IPS DF 19.7 (cell line): ENCODE measurements at regions not wholly inside any gene's neighbourhood (a gene's known extent, or its start where the extent isn't known, plus 50 kb on each side); places are given as distances from the start of the nearest gene placed in this dataset.
A peak's percentile ranks its signal among the peaks of the same experiment; 100 is the strongest.

Source experiments
- DNase-seq: peaks from one replicate; pipeline ENCODE4 v3.0.0-alpha.2; 2013; ENCODE audit warnings: low read depth, low spot score

GRCh38 chr3:95351158-95351557, 1288.3 kb downstream of the NSUN3 start:
- DNase-seq, result no peak

- DNase-seq, result no peak
Observed at GRCh38 chr3:95352471-95352870, 1289.6 kb downstream of the NSUN3 start.

DNA sequence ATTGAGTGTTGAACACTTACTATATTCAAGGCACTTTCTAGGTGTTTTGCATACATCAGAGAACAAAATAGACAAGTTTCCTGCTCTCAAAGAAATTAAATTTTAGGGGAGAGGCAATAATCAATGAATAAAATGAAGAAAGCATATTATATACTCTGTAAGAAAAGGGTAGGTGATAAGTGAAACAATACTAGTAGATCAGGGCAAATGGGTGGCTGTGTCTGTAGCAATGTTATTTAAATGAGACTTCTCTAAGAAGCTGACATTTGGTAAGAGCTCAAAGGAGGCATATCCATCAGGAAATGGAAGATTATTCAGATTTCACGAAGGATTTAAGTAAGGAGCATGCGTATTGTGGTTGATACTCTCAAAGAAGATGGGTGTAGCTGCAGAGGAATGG, 1291.6 kb downstream of the NSUN3 start:
- no peak for DNase-seq

DNA sequence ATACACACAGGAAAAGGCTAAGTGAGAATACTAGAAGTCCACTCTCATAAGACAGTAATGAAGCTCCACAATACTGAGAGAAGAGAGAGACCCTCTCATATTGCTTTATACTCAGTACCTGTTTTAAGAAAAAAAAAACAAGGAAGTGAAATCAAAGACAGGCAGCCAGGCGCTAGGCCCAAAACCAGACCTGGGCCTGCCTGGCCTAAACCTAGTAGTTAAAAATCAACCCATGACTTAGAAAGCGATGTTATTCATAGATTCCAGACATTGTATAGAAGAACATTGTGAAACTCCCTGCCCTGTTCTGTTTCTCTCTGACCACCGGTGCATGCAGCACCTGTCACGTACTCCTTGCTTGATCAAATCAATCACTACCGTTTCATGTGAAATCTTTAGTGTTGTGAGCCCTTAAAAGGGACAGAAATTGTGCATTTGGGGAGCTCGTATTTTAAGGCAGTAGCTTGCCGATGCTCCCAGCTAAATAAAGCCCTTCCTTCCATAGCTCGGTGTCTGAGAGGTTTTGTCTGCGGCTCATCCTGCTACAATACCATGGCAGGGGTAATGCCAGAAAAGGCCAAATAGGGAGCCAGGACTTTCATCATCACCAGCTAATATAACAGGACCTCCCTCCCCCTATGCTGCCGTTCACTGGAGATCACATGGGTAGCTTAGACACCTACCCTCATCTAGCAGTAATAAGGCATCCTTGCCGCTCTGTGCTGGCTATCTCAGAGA, 1294.1 kb downstream of the NSUN3 start:
- DNase-seq, result no peak

DNA sequence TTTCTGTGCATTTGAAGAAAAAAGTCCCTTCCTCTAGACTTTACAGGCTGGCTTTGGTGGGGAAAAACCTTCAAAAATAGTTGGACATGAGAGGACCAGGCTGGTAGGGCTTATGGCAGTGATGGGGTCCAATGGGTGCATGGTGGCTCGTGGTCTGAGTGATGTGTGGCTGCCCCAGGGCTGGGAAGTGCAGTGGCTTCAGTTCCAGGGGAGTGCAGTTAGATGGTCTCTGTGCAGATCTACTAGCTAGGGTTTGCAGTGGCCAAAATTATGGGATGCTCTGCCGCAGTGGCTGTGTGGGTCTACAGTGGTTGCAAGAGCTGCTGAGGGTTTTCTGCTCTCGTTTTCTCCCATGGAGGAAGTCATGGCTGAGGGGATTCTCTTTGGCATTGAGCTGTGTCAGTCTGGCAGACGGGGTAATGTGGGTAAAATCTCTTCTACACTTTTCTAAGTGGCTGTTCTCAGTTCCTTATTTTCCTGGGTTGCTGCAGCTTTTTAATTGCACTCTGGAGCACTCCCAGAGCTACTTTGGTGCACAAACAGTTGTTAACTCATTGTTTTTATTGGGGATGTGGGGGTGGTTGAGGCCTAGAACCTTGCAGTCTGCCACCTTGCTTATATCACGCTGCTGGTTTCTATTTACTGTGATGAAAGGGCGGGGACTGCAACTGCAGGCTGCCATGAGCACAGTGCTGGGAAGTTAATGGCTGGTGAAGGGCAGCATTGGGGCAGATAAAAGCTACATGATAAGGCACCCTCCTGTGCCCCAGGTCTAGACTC, 1324.6 kb downstream of the NSUN3 start:
- no peak for DNase-seq

- no peak for DNase-seq
Observed at GRCh38 chr3:95389725-95390313, 1327.0 kb downstream of the NSUN3 start.

GRCh38 chr3:95394286-95394685, 1331.4 kb downstream of the NSUN3 start:
- DNase-seq, result no peak

- no peak for DNase-seq
Observed at GRCh38 chr3:95399585-95399984, 1336.7 kb downstream of the NSUN3 start.

GRCh38 chr3:95401693-95402092, 1338.8 kb downstream of the NSUN3 start:
- no peak for DNase-seq

GRCh38 chr3:95407709-95408463, 1345.0 kb downstream of the NSUN3 start:
- DNase-seq, result peak; percentile 83

DNA sequence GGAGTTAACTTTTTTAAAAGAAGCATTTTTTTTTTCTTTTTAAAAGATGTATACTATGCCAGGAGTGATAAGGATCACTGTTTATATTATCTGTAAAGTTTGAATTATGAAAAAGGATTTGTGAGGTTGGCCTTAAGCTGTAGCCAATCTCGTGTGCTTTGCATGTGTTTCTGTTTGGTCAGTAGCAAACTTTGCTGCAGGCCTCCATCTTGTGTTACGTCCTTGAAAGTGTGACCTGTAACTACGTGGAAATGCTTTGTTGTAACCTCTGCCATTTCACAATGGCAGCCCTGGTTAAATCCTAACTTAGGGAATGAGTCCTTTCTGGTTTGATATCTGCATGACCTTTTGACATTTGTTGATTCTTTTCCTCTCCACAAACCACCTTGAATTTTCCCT, 1345.6 kb downstream of the NSUN3 start:
- DNase-seq, result peak; percentile 20

DNA sequence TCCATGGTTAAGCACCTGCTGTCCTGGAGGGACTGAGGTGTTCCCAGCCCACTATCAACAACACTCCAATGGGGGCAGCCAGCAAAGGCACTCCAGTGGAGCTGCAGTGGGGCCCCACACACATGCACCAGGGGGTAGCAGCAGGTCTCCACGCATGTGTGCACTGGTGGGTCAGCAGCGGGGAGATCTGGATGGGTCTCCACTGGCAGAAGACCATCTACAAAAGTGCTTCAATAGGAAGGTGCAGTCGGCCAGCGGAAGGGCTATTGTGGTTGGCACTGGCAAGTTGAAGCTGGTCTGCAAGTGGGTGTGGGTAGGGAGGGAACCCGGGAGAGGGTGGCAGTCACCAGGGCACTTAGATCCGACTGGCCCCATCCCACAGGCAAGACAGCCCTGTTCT, 1355.4 kb downstream of the NSUN3 start:
- DNase-seq, result no peak

- DNase-seq, result no peak
Observed at GRCh38 chr3:95424279-95424678, 1361.4 kb downstream of the NSUN3 start.

DNA sequence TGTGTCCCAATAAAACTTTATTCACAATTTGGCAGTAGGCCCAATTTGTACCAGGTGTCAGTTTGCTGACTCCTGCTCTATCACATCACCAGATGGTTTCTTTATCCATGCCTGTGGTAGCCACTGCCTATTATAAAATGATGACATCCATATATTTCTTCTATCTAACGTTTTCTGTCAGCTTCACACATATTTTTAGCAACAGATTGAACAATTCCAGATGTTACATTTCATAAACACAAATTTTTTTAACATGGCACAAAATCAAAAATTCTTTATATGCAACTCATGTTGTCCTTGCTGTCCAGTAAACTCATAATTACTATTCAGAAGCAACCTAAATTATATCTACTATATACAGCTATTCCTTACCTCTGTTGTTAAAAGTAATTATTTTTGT, 1371.6 kb downstream of the NSUN3 start:
- no peak for DNase-seq

GRCh38 chr3:95437409-95437808, 1374.5 kb downstream of the NSUN3 start:
- no peak for DNase-seq

DNA sequence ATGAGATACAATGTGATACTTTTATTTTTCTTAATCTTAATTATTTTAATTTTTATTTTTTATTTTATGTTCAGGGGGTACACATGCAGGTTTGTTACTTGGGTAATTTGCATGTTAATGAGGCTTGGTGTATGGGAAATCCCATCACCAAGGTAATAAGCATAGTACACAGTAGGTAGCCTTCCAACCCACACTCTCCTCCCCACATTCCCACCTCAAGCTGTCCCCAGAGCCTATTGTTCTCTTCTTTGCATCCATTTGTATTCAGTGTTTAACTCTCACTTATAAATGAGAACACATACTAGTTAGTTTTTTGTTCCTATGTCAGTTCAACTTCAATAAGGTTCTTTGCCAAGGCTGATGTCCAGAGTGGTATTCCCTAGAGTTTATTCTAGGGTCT, 1375.4 kb downstream of the NSUN3 start:
- DNase-seq, result peak; percentile 9

- no peak for DNase-seq
Observed at GRCh38 chr3:95442766-95443165, 1371.6 kb upstream of the EPHA6 start.

- no peak for DNase-seq
Observed at GRCh38 chr3:95449841-95450240, 1364.6 kb upstream of the EPHA6 start.

DNA sequence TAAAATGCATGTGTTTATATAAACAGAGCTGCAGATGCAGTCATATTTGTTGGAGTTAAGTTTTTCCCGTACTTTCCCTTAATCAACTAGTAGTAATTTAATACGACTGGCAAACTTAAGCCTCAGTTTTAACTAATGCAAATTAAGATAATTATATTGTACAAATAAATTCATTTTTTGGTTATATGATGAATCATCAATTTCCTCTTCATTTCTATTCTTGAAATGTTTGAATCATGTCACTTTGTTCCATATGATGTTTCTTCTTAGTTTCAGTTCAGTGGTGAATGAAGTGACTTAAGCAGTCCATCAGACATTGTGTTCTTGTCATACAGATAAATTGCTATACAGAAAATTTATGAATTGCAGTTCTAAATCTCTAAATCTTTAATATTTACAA, 1361.2 kb upstream of the EPHA6 start:
- DNase-seq, result no peak

DNA sequence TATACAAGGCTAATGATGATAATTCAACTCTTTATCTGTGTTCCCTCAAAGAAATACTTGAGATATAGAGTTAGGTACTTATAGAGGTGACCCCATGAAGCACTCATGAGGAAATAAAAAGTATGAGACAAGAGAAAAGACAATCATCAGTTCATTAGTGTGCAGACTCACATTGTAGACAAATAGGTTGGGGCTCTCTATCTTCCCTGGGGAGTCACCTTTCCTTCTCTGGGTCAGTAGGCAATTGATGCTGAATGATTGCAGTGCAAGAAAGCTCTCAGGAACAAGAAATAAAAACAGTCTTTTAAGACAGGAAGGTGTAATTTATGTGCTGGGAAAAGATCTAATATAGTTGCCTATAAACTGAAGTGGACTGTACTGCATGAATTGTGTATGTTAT, 1357.6 kb upstream of the EPHA6 start:
- DNase-seq, result no peak

GRCh38 chr3:95459706-95460105, 1354.7 kb upstream of the EPHA6 start:
- no peak for DNase-seq

GRCh38 chr3:95460274-95460673, 1354.1 kb upstream of the EPHA6 start:
- DNase-seq, result no peak
